Neural progenitor cell (in vitro differentiated cells): ENCODE measurements at regions not wholly inside any gene's neighbourhood (a gene's known extent, or its start where the extent isn't known, plus 50 kb on each side); places are given as distances from the start of the nearest gene placed in this dataset.

Experiments used
- DNase-seq: peaks from one replicate; pipeline ENCODE4 v3.0.0-alpha.2; 2016; ENCODE audit warnings: low spot score
- H2AFZ ChIP-seq: fragments of 200-600 bp; sonication (generic); replicated peaks from 2 replicates; pipeline ENCODE4 v1.6.1; 2016; ENCODE audit warnings: antibody characterized with exemption
- H3F3A ChIP-seq: fragments of 200-600 bp; sonication (generic); 2 replicates; pipeline ENCODE4 v1.6.1; 2016; ENCODE audit warnings: antibody characterized with exemption, low read depth
- H3K27ac ChIP-seq: fragments of 200-600 bp; sonication (generic); 2 replicates; pipeline ENCODE4 v1.5.1; 2016; ENCODE audit warnings: mild to moderate bottlenecking
- H3K27me3 ChIP-seq: fragments of 200-600 bp; sonication (generic); 2 replicates; pipeline ENCODE4 v1.6.1; 2016; ENCODE audit warnings: mild to moderate bottlenecking, moderate library complexity
- H3K36me3 ChIP-seq: fragments of 200-600 bp; sonication (generic); 2 replicates; pipeline ENCODE4 v1.5.1; 2016
- H3K4me1 ChIP-seq: fragments of 200-600 bp; sonication (generic); 2 replicates; pipeline ENCODE4 v1.6.1; 2016; ENCODE audit warnings: mixed run types
- H3K4me2 ChIP-seq: fragments of 200-600 bp; sonication (generic); 2 replicates; pipeline ENCODE4 v1.6.1; 2016
- H3K4me3 ChIP-seq: fragments of 200-600 bp; sonication (generic); 2 replicates; pipeline ENCODE4 v1.5.1; 2016
- H3K79me2 ChIP-seq: fragments of 200-600 bp; sonication (generic); 2 replicates; pipeline ENCODE4 v1.6.1; 2016; ENCODE audit warnings: low read depth
- H3K9ac ChIP-seq: fragments of 200-600 bp; sonication (generic); 2 replicates; pipeline ENCODE4 v1.6.1; 2016
- H3K9me3 ChIP-seq: fragments of 200-600 bp; sonication (generic); 2 replicates; pipeline ENCODE4 v1.5.1; 2016; ENCODE audit warnings: low read depth
- H4K20me1 ChIP-seq: fragments of 200-600 bp; sonication (generic); 2 replicates; pipeline ENCODE4 v1.6.1; 2016; ENCODE audit warnings: low read depth
- H3K27ac Mint-ChIP-seq: 3 replicates; pipeline ENCODE4 v1.8.0; 2021; ENCODE audit warnings: mixed read lengths
- H3K27me3 Mint-ChIP-seq: 2 replicates; pipeline ENCODE4 v1.8.0; 2022; ENCODE audit warnings: low read depth, mild to moderate bottlenecking, inconsistent platforms, moderate library complexity, mixed read lengths; ENCODE audit not compliant: insufficient read depth
- H3K36me3 Mint-ChIP-seq: 3 replicates; pipeline ENCODE4 v1.8.0; 2021; ENCODE audit warnings: mixed read lengths
- H3K4me1 Mint-ChIP-seq: 3 replicates; pipeline ENCODE4 v1.8.0; 2021; ENCODE audit warnings: mixed read lengths
- H3K4me3 Mint-ChIP-seq: 3 replicates; pipeline ENCODE4 v1.8.0; 2021; ENCODE audit warnings: mild to moderate bottlenecking, moderate library complexity, mixed read lengths
- H3K9me3 Mint-ChIP-seq: 3 replicates; pipeline ENCODE4 v1.8.0; 2020; ENCODE audit warnings: mixed read lengths
- EZH2 ChIP-seq: fragments of 200-600 bp; sonication (generic); IDR thresholded peaks from 2 replicates; pipeline ENCODE4 v1.6.1; 2017; ENCODE audit warnings: antibody characterized with exemption, mild to moderate bottlenecking, moderate library complexity
- EZH2phosphoT487 ChIP-seq: fragments of 200-600 bp; sonication (generic); IDR thresholded peaks from 2 replicates; pipeline ENCODE4 v1.6.1; 2017; ENCODE audit warnings: antibody characterized with exemption
- TF ChIP-seq, protein P1 (sequence below): fragments of 200-600 bp; sonication (generic); IDR thresholded peaks from 2 replicates; pipeline ENCODE4 v1.5.1; 2017; ENCODE audit warnings: antibody characterized with exemption, mild to moderate bottlenecking

- TF ChIP-seq, protein P1, sequence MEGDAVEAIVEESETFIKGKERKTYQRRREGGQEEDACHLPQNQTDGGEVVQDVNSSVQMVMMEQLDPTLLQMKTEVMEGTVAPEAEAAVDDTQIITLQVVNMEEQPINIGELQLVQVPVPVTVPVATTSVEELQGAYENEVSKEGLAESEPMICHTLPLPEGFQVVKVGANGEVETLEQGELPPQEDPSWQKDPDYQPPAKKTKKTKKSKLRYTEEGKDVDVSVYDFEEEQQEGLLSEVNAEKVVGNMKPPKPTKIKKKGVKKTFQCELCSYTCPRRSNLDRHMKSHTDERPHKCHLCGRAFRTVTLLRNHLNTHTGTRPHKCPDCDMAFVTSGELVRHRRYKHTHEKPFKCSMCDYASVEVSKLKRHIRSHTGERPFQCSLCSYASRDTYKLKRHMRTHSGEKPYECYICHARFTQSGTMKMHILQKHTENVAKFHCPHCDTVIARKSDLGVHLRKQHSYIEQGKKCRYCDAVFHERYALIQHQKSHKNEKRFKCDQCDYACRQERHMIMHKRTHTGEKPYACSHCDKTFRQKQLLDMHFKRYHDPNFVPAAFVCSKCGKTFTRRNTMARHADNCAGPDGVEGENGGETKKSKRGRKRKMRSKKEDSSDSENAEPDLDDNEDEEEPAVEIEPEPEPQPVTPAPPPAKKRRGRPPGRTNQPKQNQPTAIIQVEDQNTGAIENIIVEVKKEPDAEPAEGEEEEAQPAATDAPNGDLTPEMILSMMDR = no peak
- no peak for TF ChIP-seq EZH2phosphoT487
- no peak for TF ChIP-seq EZH2
- Histone ChIP-seq H2AFZ (peak overlapping the region; percentile 58), H3K79me2 (no peaks in the 10 kb centered on the region), H3K9ac (no peak overlapping the region), H3F3A (peaks cover 12% of the 10 kb centered on the region), H3K27me3 (no peaks in the 10 kb centered on the region), H3K36me3 (no peaks in the 10 kb centered on the region), H3K4me1 (peaks cover 46% of the 10 kb centered on the region), H3K9me3 (no peaks in the 10 kb centered on the region), H3K27ac (peak overlapping the region; percentile 30), H4K20me1 (no peaks in the 10 kb centered on the region), H3K4me2 (peak overlapping the region; percentile 89), H3K4me3 (peak overlapping the region; percentile 36)
- Mint-ChIP-seq H3K27me3 (peaks cover 2% of the 10 kb centered on the region), H3K27ac (peak overlapping the region; percentile 24), H3K4me3 (peak overlapping the region; percentile 75), H3K4me1 (peaks cover 38% of the 10 kb centered on the region), H3K36me3 (no peaks in the 10 kb centered on the region), H3K9me3 (peaks cover 8% of the 10 kb centered on the region)
- no peak for DNase-seq
Measured at GRCh38 chr12:41920355-41920754, 224.3 kb downstream of the GXYLT1 start.

DNA sequence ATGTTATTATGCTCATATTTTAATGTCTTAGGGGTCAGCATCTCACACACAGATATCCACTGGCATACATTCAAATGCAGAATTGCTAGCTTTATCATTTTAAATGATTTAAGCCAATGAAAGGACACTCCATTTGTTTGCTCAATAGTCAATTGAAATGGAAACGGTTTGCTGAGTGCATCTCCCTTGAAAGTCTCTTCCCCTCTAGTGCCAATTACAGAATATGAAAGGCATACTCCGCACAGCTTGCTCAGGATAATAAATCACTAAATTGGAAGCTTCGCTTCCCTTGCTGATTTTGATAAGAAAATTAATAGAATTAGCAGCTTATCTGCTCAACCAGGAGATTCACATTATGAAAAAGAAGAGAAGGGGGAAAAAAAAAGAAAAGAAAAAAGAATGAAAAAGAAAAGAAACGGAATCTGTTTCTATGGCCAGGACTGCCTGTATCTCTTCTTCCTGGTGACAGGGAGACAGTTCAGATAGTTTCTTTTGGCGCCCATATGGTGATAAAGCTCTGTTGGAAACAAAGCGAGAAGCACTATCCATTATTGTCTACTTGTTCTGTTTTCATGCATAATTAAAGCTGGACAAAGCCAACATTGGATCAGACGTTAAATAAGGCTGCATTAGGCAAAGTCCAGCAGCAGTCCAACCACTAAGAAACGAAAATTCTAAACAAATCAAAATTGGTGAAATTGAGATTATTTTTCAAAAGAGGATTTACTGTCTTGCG, 225.0 kb downstream of the GXYLT1 start:
- Histone ChIP-seq H3F3A (peaks cover 12% of the 10 kb centered on the region), H4K20me1 (no peaks in the 10 kb centered on the region), H3K4me3 (peak overlapping the region; percentile 36), H3K9ac (no peak overlapping the region), H3K79me2 (no peaks in the 10 kb centered on the region), H3K27me3 (no peaks in the 10 kb centered on the region), H3K9me3 (no peaks in the 10 kb centered on the region), H3K4me2 (peak overlapping the region; percentile 89), H3K36me3 (no peaks in the 10 kb centered on the region), H3K4me1 (peaks cover 46% of the 10 kb centered on the region), H3K27ac (peak overlapping the region; percentile 30), H2AFZ (peak overlapping the region; percentile 58)
- H3K27ac Mint-ChIP-seq = peak overlapping the region; percentile 91
- TF ChIP-seq EZH2 (no peak), EZH2phosphoT487 (no peak)
- TF ChIP-seq, protein P1 = no peak
- peaks cover 2% of the 10 kb centered on the region for H3K27me3 Mint-ChIP-seq
- peaks cover 11% of the 10 kb centered on the region for H3K9me3 Mint-ChIP-seq
- H3K36me3 Mint-ChIP-seq = no peaks in the 10 kb centered on the region
- H3K4me3 Mint-ChIP-seq = peak overlapping the region; percentile 75
- H3K4me1 Mint-ChIP-seq = peaks cover 38% of the 10 kb centered on the region
- peak; percentile 67 for DNase-seq

- Mint-ChIP-seq H3K4me1 (peaks cover 38% of the 10 kb centered on the region), H3K4me3 (no peak overlapping the region), H3K36me3 (no peaks in the 10 kb centered on the region), H3K27ac (no peak overlapping the region), H3K9me3 (peaks cover 9% of the 10 kb centered on the region), H3K27me3 (peaks cover 2% of the 10 kb centered on the region)
- H4K20me1 ChIP-seq = no peaks in the 10 kb centered on the region
- no peaks in the 10 kb centered on the region for H3K27me3 ChIP-seq
- peak overlapping the region; percentile 89 for H3K4me2 ChIP-seq
- H3K27ac ChIP-seq = no peak overlapping the region
- no peaks in the 10 kb centered on the region for H3K9me3 ChIP-seq
- TF ChIP-seq, protein P1 = no peak
- TF ChIP-seq EZH2 = no peak
- TF ChIP-seq EZH2phosphoT487 = no peak
- no peak overlapping the region for H2AFZ ChIP-seq
- no peak for DNase-seq
- H3K4me1 ChIP-seq = peaks cover 46% of the 10 kb centered on the region
- H3K4me3 ChIP-seq = no peak overlapping the region
- H3K9ac ChIP-seq = no peak overlapping the region
- H3K79me2 ChIP-seq = no peaks in the 10 kb centered on the region
- peaks cover 12% of the 10 kb centered on the region for H3F3A ChIP-seq
- H3K36me3 ChIP-seq = no peaks in the 10 kb centered on the region
Measured at GRCh38 chr12:41919048-41919447, 225.6 kb downstream of the GXYLT1 start.
